K562 (cell line): ENCODE measurements at regions not wholly inside any gene's neighbourhood (a gene's known extent, or its start where the extent isn't known, plus 50 kb on each side); places are given as distances from the start of the nearest gene placed in this dataset.

ENCODE experiments used
- ATAC-seq: fragments of 200-7000 bp; cut with Tn5 transposase; 3 replicates; pipeline ENCODE4 v1.9.1; 2020; ENCODE audit warnings: moderate library complexity
- BruUV-seq: library from RNA; stranded (reverse); fragments of 400-500 nt; replicated peaks from 2 replicates; lab custom pipeline; 2021; lab: Mats Ljungman, UMichigan
- CTCF ChIA-PET: fragments of 300-600 bp; formaldehyde crosslinking; extraction: SDS; loops from one replicate; lab custom pipeline; 2021; ENCODE audit warnings: low intra/inter-chr PET ratio; lab: Yijun Ruan, JAX
- POLR2A ChIA-PET: fragments of 300-600, 350-650 bp; sonication (Branson Sonifier 250); formaldehyde crosslinking; extraction: SDS; loops from one replicate; lab custom pipeline; 2021; ENCODE audit warnings: antibody characterized with exemption, inconsistent platforms; lab: Yijun Ruan, JAX
- DNase-seq, 4 experiments: peaks; one replicate each; pipeline versions ENCODE4 v3.0.0 to v3.0.0-alpha.2; 2011 to 2018; ENCODE audit warnings: low spot score in 3 of 4, mixed read lengths in 3 of 4; ENCODE audit errors: extremely low read depth in 1 of 4
- FAIRE-seq: peaks from 2 replicates; lab custom pipeline; 2011; peaks lifted over from hg19 to GRCh38; lab: Jason Lieb, UNC
- H2AFZ ChIP-seq: 2 replicates; pipeline ENCODE4 v1.6.0; 2011; ENCODE audit warnings: low read depth, low read length, control low read depth, inconsistent platforms
- H3K27ac ChIP-seq: fragments of 200-600 bp; 3 replicates; pipeline ENCODE4 v1.8.0; 2011; ENCODE audit warnings: low read depth, mild to moderate bottlenecking, control low read depth, inconsistent platforms, low read length, moderate library complexity, mixed read lengths; ENCODE audit errors: extremely low read depth
- H3K27me3 ChIP-seq, 2 experiments: fragments of 300-600 bp in 1 of 2; 2 replicates in 1 of 2; 3 replicates in 1 of 2; pipeline versions ENCODE4 v1.6.0 to v1.8.0; 2011; ENCODE audit warnings: inconsistent platforms in 2 of 2, low read length in 2 of 2, mild to moderate bottlenecking in 1 of 2, mixed read lengths in 1 of 2, moderate library complexity in 1 of 2; ENCODE audit not compliant: control insufficient read depth in 2 of 2, insufficient read depth in 2 of 2
- H3K36me3 ChIP-seq: fragments of 300-600 bp; 3 replicates; pipeline ENCODE4 v1.8.0; 2011; ENCODE audit warnings: mild to moderate bottlenecking, low read length, inconsistent platforms; ENCODE audit not compliant: control insufficient read depth, insufficient read depth
- H3K4me1 ChIP-seq, 2 experiments: fragments of 200-600 bp in 1 of 2; replicated peaks in 1 of 2; 2 replicates in 1 of 2; 3 replicates in 1 of 2; pipeline versions ENCODE4 v1.5.1 to v1.8.0; 2011; ENCODE audit warnings: inconsistent platforms in 2 of 2, low read length in 2 of 2, mild to moderate bottlenecking in 1 of 2, mixed read lengths in 1 of 2, moderate library complexity in 1 of 2; ENCODE audit not compliant: control insufficient read depth in 2 of 2, insufficient read depth in 2 of 2
- H3K4me2 ChIP-seq: 2 replicates; pipeline ENCODE4 v1.6.1; 2011; ENCODE audit warnings: low read length, control low read depth, inconsistent platforms, mixed read lengths; ENCODE audit not compliant: insufficient read depth
- H3K4me3 ChIP-seq: fragments of 200-600 bp; sonication (generic), shearing (Covaris generic); 2 replicates; pipeline ENCODE4 v1.5.1; 2016; ENCODE audit warnings: control low read depth, inconsistent platforms
- H3K79me2 ChIP-seq: fragments of 200-600 bp; 3 replicates; pipeline ENCODE4 v1.8.0; 2011; ENCODE audit warnings: low read length, inconsistent platforms; ENCODE audit not compliant: control insufficient read depth, insufficient read depth
- H3K9ac ChIP-seq, 2 experiments: 2 replicates each; pipeline versions ENCODE4 v1.6.0 to v1.6.1; 2011; ENCODE audit warnings: low read depth in 2 of 2, low read length in 2 of 2, control low read depth in 1 of 2, inconsistent platforms in 1 of 2, mild to moderate bottlenecking in 1 of 2, mixed read lengths in 1 of 2; ENCODE audit not compliant: insufficient read depth in 1 of 2
- H3K9me1 ChIP-seq: one replicate; pipeline ENCODE4 v1.6.0; 2011; ENCODE audit warnings: inconsistent platforms, mild to moderate bottlenecking, low read length, moderate library complexity; ENCODE audit not compliant: control insufficient read depth, insufficient read depth
- H3K9me3 ChIP-seq: replicated peaks from 2 replicates; pipeline ENCODE4 v1.5.1; 2011; ENCODE audit warnings: low read depth, low read length, inconsistent platforms; ENCODE audit not compliant: control insufficient read depth, insufficient read depth
- H4K20me1 ChIP-seq: replicated peaks from 2 replicates; pipeline ENCODE4 v1.6.1; 2011; ENCODE audit warnings: low read length, inconsistent platforms, mixed read lengths; ENCODE audit not compliant: control insufficient read depth, insufficient read depth
- MCM3 ChIP-seq: fragments of 450-650 bp; IDR thresholded peaks from 2 replicates; pipeline ENCODE4 v1.6.1; 2016
- ZFP36 ChIP-seq: fragments of 150-350 bp; IDR thresholded peaks from 2 replicates; pipeline ENCODE4 v1.6.1; 2018; ENCODE audit warnings: low read length, low read depth; ENCODE audit not compliant: partially characterized antibody
- ZNF75A ChIP-seq: fragments of 450-650 bp; formaldehyde crosslinking; IDR thresholded peaks from 2 replicates; pipeline ENCODE4 v1.4.0; 2020; ENCODE audit warnings: mild to moderate bottlenecking
- WGBS: fragments of 100-300 bp; shearing (Covaris generic); methylation state at CpG from one replicate; pipeline ENCODE4 v1.1.6; 2016; ENCODE audit warnings: low coverage, mixed read lengths; ENCODE audit not compliant: insufficient coverage; ENCODE audit errors: missing lambda C conversion rate; 5-methylcytosine and 5-hydroxymethylcytosine counted together
- in situ Hi-C: fragments of 300-500 bp; cut with MboI; formaldehyde crosslinking; loops from 4 replicates; pipeline ENCODE4 v1.15.0; 2018; ENCODE audit warnings: inconsistent platforms, mixed read lengths
- intact Hi-C: fragments of 100-400 bp; cut with micrococcal nuclease; formaldehyde crosslinking; loops from 2 replicates; pipeline ENCODE4 v1.14.2; 2022

GRCh38 chr1:82346141-82346540 lies 545.4 kb downstream of the ADGRL2 start:
- H3K27ac ChIP-seq, result no peak overlapping the region
- no TSS peak for BruUV-seq
- H3K4me3 ChIP-seq, result no peak overlapping the region
- H3K9ac ChIP-seq, result no peak overlapping the region
- ChIA-PET POLR2A (no interaction called here), CTCF (no interaction called here)
- TF ChIP-seq ZNF75A (CRISPR knock-in tag), result no peak
- TF ChIP-seq MCM3, result no peak
- no peaks in the 10 kb centered on the region for H3K27me3 ChIP-seq
- H3K9me3 ChIP-seq, result no peaks in the 10 kb centered on the region
- intact Hi-C loops (no loop called here), in situ Hi-C loops (no loop called here)
- H3K9me1 ChIP-seq, result no peaks in the 10 kb centered on the region
- DNase-seq, result no peak
- H3K4me2 ChIP-seq, result no peak overlapping the region
- no peak for ATAC-seq
- no peak for FAIRE-seq
- H3K79me2 ChIP-seq, result no peaks in the 10 kb centered on the region
- H3K4me1 ChIP-seq, result no peaks in the 10 kb centered on the region
- H2AFZ ChIP-seq, result no peak overlapping the region
- WGBS, result 0% methylated on average over 4 of the region's 4 CpGs
- no peaks in the 10 kb centered on the region for H4K20me1 ChIP-seq
- no peaks in the 10 kb centered on the region for H3K36me3 ChIP-seq

GRCh38 chr1:82343381-82343780 lies 542.6 kb downstream of the ADGRL2 start:
- CTCF ChIA-PET, result no interaction called here
- no peaks in the 10 kb centered on the region for H3K9me3 ChIP-seq
- no peak overlapping the region for H3K27ac ChIP-seq

More at GRCh38 chr1:82343381-82343780, 542.6 kb downstream of the ADGRL2 start:
- H3K27me3 ChIP-seq, result no peaks in the 10 kb centered on the region
- H3K9ac ChIP-seq, result no peak overlapping the region
- H3K4me1 ChIP-seq, result no peaks in the 10 kb centered on the region
- no peaks in the 10 kb centered on the region for H4K20me1 ChIP-seq
- in situ Hi-C loops (no loop called here), intact Hi-C loops (no loop called here)
- POLR2A ChIA-PET, result no interaction called here
- BruUV-seq, result no TSS peak
- no peak overlapping the region for H3K4me2 ChIP-seq
- H3K9me1 ChIP-seq, result no peaks in the 10 kb centered on the region
- no peak for ATAC-seq
- no peak for TF ChIP-seq ZFP36
- no peak overlapping the region for H3K4me3 ChIP-seq
- no peaks in the 10 kb centered on the region for H3K79me2 ChIP-seq
- H3K36me3 ChIP-seq, result no peaks in the 10 kb centered on the region
- DNase-seq, result no peak
- no peak for FAIRE-seq
- 5% methylated on average over 2 of the region's 2 CpGs for WGBS
- H2AFZ ChIP-seq, result no peak overlapping the region
